Loucy (cell line): ENCODE measurements at regions not wholly inside any gene's neighbourhood (a gene's known extent, or its start where the extent isn't known, plus 50 kb on each side); places are given as distances from the start of the nearest gene placed in this dataset.

Source experiments
- H2AFZ ChIP-seq: fragments of 200-600 bp; sonication (generic); 2 replicates; pipeline ENCODE4 v1.6.0; 2016; ENCODE audit warnings: antibody characterized with exemption, mild to moderate bottlenecking, low read length, moderate library complexity
- H3F3A ChIP-seq: fragments of 200-600 bp; 2 replicates; pipeline ENCODE4 v1.6.0; 2016; ENCODE audit warnings: antibody characterized with exemption, low read depth, mild to moderate bottlenecking
- H3K27me3 ChIP-seq: fragments of 200-600 bp; sonication (generic); 2 replicates; pipeline ENCODE4 v1.6.1; 2014; ENCODE audit warnings: low read length, mild to moderate bottlenecking; ENCODE audit not compliant: insufficient read depth, poor library complexity, severe bottlenecking
- H3K36me3 ChIP-seq: fragments of 200-600 bp; sonication (generic); 2 replicates; pipeline ENCODE4 v1.6.1; 2016; ENCODE audit warnings: low read length; ENCODE audit not compliant: insufficient read depth
- H3K4me1 ChIP-seq: fragments of 200-600 bp; sonication (generic); 2 replicates; pipeline ENCODE4 v1.5.1; 2014; ENCODE audit warnings: low read length, mild to moderate bottlenecking; ENCODE audit not compliant: insufficient read depth, poor library complexity, severe bottlenecking
- H3K4me2 ChIP-seq: fragments of 200-600 bp; sonication (generic); 2 replicates; pipeline ENCODE4 v1.6.0; 2014; ENCODE audit warnings: antibody characterized with exemption, low read length, low read depth, mild to moderate bottlenecking; ENCODE audit not compliant: poor library complexity, severe bottlenecking
- H3K4me3 ChIP-seq: fragments of 200-600 bp; sonication (generic); 2 replicates; pipeline ENCODE4 v1.5.1; 2014; ENCODE audit warnings: low read length, mild to moderate bottlenecking, mixed read lengths; ENCODE audit not compliant: poor library complexity, severe bottlenecking
- H3K79me2 ChIP-seq: fragments of 200-600 bp; sonication (generic); 2 replicates; pipeline ENCODE4 v1.6.1; 2014; ENCODE audit warnings: low read length; ENCODE audit not compliant: insufficient read depth
- H3K9ac ChIP-seq: fragments of 200-600 bp; sonication (generic); 2 replicates; pipeline ENCODE4 v1.6.0; 2014; ENCODE audit warnings: mild to moderate bottlenecking, low read depth, low read length, moderate library complexity; ENCODE audit not compliant: poor library complexity, severe bottlenecking
- H3K9me2 ChIP-seq: fragments of 200-600 bp; sonication (generic); replicated peaks from 2 replicates; pipeline ENCODE4 v1.6.1; 2016; ENCODE audit warnings: low read depth, low read length, mixed read lengths
- H3K9me3 ChIP-seq: fragments of 200-600 bp; sonication (generic); 2 replicates; pipeline ENCODE4 v1.6.1; 2014; ENCODE audit warnings: mild to moderate bottlenecking, antibody characterized with exemption, low read length, low read depth; ENCODE audit not compliant: insufficient read depth
- H4K20me1 ChIP-seq: fragments of 200-600 bp; sonication (generic); 2 replicates; pipeline ENCODE4 v1.6.0; 2014; ENCODE audit warnings: antibody characterized with exemption, low read length, mild to moderate bottlenecking; ENCODE audit not compliant: insufficient read depth, poor library complexity, severe bottlenecking
- CTCF ChIP-seq: fragments of 200-600 bp; sonication (generic); conservative IDR thresholded peaks from 2 replicates; pipeline ENCODE4 v1.5.1; 2014; ENCODE audit warnings: mild to moderate bottlenecking, antibody characterized with exemption, low read length
- EZH2phosphoT487 ChIP-seq: fragments of 200-600 bp; IDR thresholded peaks from 2 replicates; pipeline ENCODE4 v1.6.1; 2018; ENCODE audit warnings: antibody characterized with exemption, mild to moderate bottlenecking, moderate library complexity, borderline replicate concordance

GRCh38 chr2:145596416-145596815 is 1076.5 kb upstream of the ZEB2 start:
- TF ChIP-seq CTCF (no peak), EZH2phosphoT487 (no peak)
- H3K9me2 ChIP-seq: no peaks in the 10 kb centered on the region
- no peak overlapping the region for H3K4me3 ChIP-seq
- no peaks in the 10 kb centered on the region for H3K36me3 ChIP-seq
- H3K27me3 ChIP-seq: no peaks in the 10 kb centered on the region
- no peak overlapping the region for H2AFZ ChIP-seq
- no peaks in the 10 kb centered on the region for H4K20me1 ChIP-seq
- H3K4me2 ChIP-seq: no peak overlapping the region
- H3K4me1 ChIP-seq: no peaks in the 10 kb centered on the region
- H3F3A ChIP-seq: no peaks in the 10 kb centered on the region
- no peaks in the 10 kb centered on the region for H3K79me2 ChIP-seq
- no peak overlapping the region for H3K9ac ChIP-seq
- H3K9me3 ChIP-seq: no peaks in the 10 kb centered on the region

- H3F3A ChIP-seq: no peaks in the 10 kb centered on the region
- H3K9me2 ChIP-seq: no peaks in the 10 kb centered on the region
- TF ChIP-seq CTCF (no peak), EZH2phosphoT487 (no peak)
- no peak overlapping the region for H3K4me2 ChIP-seq
- no peaks in the 10 kb centered on the region for H4K20me1 ChIP-seq
- H3K27me3 ChIP-seq: no peaks in the 10 kb centered on the region
- no peaks in the 10 kb centered on the region for H3K9me3 ChIP-seq
- no peaks in the 10 kb centered on the region for H3K36me3 ChIP-seq
- no peak overlapping the region for H3K4me3 ChIP-seq
- no peak overlapping the region for H2AFZ ChIP-seq
- H3K9ac ChIP-seq: no peak overlapping the region
- H3K4me1 ChIP-seq: no peaks in the 10 kb centered on the region
- no peaks in the 10 kb centered on the region for H3K79me2 ChIP-seq
These were observed 1075.4 kb upstream of the ZEB2 start for GRCh38 chr2:145595296-145595695.

- Histone ChIP-seq H3K27me3 (no peaks in the 10 kb centered on the region), H4K20me1 (no peaks in the 10 kb centered on the region), H3K9me2 (no peaks in the 10 kb centered on the region), H3K79me2 (no peaks in the 10 kb centered on the region), H3K9ac (no peak overlapping the region), H3K36me3 (no peaks in the 10 kb centered on the region), H3F3A (no peaks in the 10 kb centered on the region), H2AFZ (no peak overlapping the region), H3K4me1 (no peaks in the 10 kb centered on the region), H3K4me3 (no peak overlapping the region), H3K9me3 (no peaks in the 10 kb centered on the region), H3K4me2 (no peak overlapping the region)
- TF ChIP-seq EZH2phosphoT487: no peak
- TF ChIP-seq CTCF: no peak; the same call in 1 of the 2 replicates
These were observed 1074.2 kb upstream of the ZEB2 start for GRCh38 chr2:145593991-145594614.
